ENCODE measurements at regions not wholly inside any gene's neighbourhood (a gene's known extent, or its start where the extent isn't known, plus 50 kb on each side); places are given as distances from the start of the nearest gene placed in this dataset.

GRCh38 chr17:52957411-52957810 is 798.9 kb upstream of the CA10 start:
- TF ChIP-seq POLR2A (IDR thresholded peaks at IDR 0.05) (no peak), EP300 (IDR thresholded peaks at IDR 0.05) (no peak), CTCF (IDR thresholded peaks at IDR 0.05) (no peak)

Measured in tibial nerve (tissue), 4 donors.